MCF 10A (cell line): ENCODE measurements at regions not wholly inside any gene's neighbourhood (a gene's known extent, or its start where the extent isn't known, plus 50 kb on each side); places are given as distances from the start of the nearest gene placed in this dataset.

Source experiments
- BruUV-seq: library from RNA; stranded (reverse); fragments of 400-500 nt; replicated peaks from 2 replicates; lab custom pipeline; 2021; lab: Mats Ljungman, UMichigan
- CTCF ChIA-PET: fragments of 300-600 bp; sonication (Branson Sonifier 250); formaldehyde crosslinking; extraction: SDS; loops from one replicate; lab custom pipeline; 2021; ENCODE audit warnings: antibody characterized with exemption, inconsistent platforms; lab: Yijun Ruan, JAX
- POLR2A ChIA-PET: fragments of 300-600, 350-650 bp; sonication (Branson Sonifier 250); formaldehyde crosslinking; extraction: SDS; loops from one replicate; lab custom pipeline; 2020; ENCODE audit warnings: antibody characterized with exemption, inconsistent platforms; lab: Yijun Ruan, JAX
- DNase-seq: peaks from one replicate; pipeline ENCODE4 v3.0.0-alpha.2; 2018; ENCODE audit not compliant: unreplicated experiment
- H3K27ac Mint-ChIP-seq: one replicate; pipeline ENCODE4 v1.8.0; 2022; ENCODE audit warnings: mild to moderate bottlenecking, low read depth, mixed read lengths; ENCODE audit not compliant: unreplicated experiment
- H3K27me3 Mint-ChIP-seq: one replicate; pipeline ENCODE4 v1.8.0; 2022; ENCODE audit warnings: mixed read lengths; ENCODE audit not compliant: insufficient read depth, unreplicated experiment
- H3K36me3 Mint-ChIP-seq: one replicate; pipeline ENCODE4 v1.8.0; 2022; ENCODE audit warnings: mild to moderate bottlenecking, moderate library complexity, mixed read lengths; ENCODE audit not compliant: insufficient read depth, unreplicated experiment
- H3K4me1 Mint-ChIP-seq: one replicate; pipeline ENCODE4 v1.8.0; 2022; ENCODE audit warnings: mixed read lengths; ENCODE audit not compliant: insufficient read depth, unreplicated experiment
- H3K4me3 Mint-ChIP-seq: one replicate; pipeline ENCODE4 v1.8.0; 2022; ENCODE audit warnings: mild to moderate bottlenecking, moderate library complexity, mixed read lengths; ENCODE audit not compliant: unreplicated experiment
- H3K9me3 Mint-ChIP-seq: one replicate; pipeline ENCODE4 v1.8.0; 2022; ENCODE audit warnings: mixed read lengths; ENCODE audit not compliant: unreplicated experiment
- CTCF ChIP-seq: fragments of 200-600 bp; IDR thresholded peaks from one replicate; pipeline ENCODE4 v1.8.0; 2022; ENCODE audit warnings: antibody characterized with exemption, mild to moderate bottlenecking; ENCODE audit not compliant: unreplicated experiment
- intact Hi-C: fragments of 100-400 bp; cut with micrococcal nuclease; formaldehyde crosslinking; loops from 2 replicates; pipeline ENCODE4 v1.14.1; 2022

DNA sequence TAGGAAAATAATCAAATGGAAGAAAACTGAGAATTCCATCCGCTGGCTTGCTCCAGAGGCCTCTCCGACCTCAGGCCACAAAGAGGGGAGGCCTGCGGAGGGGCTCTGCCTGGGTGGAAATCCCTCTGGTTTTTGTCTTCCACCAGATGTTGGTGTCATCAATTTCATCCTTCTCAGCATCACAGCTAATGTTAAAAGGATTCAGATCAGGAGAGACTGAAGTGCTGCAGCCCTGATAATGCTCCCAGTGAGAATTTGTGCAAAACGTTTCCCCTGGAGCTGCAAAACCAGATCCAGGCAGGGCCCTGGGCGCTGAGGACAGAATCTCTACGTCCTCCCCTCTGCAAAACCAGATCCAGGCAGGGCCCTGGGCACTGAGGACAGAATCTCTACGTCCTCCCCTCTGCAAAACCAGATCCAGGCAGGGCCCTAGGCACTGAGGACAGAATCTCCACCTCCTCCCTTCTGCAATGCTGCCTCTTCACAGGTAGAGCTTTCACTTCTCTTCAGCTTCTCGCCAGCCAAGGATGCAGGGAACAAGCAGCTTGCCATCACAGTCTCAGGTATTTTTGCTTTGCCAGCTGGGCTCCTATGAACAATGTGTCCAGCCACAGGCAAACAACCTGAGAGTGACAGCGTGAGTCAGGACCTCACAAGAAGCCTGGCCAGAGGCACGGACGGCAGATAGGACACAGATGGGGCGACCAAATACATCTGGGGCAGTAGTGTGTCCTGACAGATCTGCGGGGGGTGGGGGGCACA is 81.2 kb downstream of the TMEM18 start:
- CTCF ChIA-PET: no interaction called here
- POLR2A ChIA-PET: interaction anchor here (0.7 kb wide), 1 partner anchor 41 kb away, joined by 3 read pairs; no protein-coding TSS in a partner anchor
- Mint-ChIP-seq H3K4me3 (no peak overlapping the region), H3K27me3 (no peaks in the 10 kb centered on the region), H3K27ac (no peak overlapping the region), H3K4me1 (no peaks in the 10 kb centered on the region), H3K9me3 (no peaks in the 10 kb centered on the region), H3K36me3 (peaks cover 8% of the 10 kb centered on the region)
- TF ChIP-seq CTCF: no peak
- intact Hi-C loops: no loop called here
- no peak for DNase-seq
- BruUV-seq: no TSS peak

GRCh38 chr2:595141-595815 is 81.9 kb downstream of the TMEM18 start:
- Mint-ChIP-seq H3K27me3 (no peaks in the 10 kb centered on the region), H3K9me3 (no peaks in the 10 kb centered on the region), H3K4me3 (no peak overlapping the region), H3K27ac (no peak overlapping the region), H3K36me3 (peaks cover 8% of the 10 kb centered on the region), H3K4me1 (no peaks in the 10 kb centered on the region)
- no peak for TF ChIP-seq CTCF
- POLR2A ChIA-PET: no interaction called here
- BruUV-seq: no TSS peak
- no peak for DNase-seq
- CTCF ChIA-PET: no interaction called here
- intact Hi-C loops: no loop called here

- no peaks in the 10 kb centered on the region for H3K9me3 Mint-ChIP-seq
- no peaks in the 10 kb centered on the region for H3K27me3 Mint-ChIP-seq
- no peak overlapping the region for H3K27ac Mint-ChIP-seq
- H3K4me3 Mint-ChIP-seq: no peak overlapping the region
- H3K36me3 Mint-ChIP-seq: peaks cover 8% of the 10 kb centered on the region
- peaks cover 8% of the 10 kb centered on the region for H3K4me1 Mint-ChIP-seq
- no peak for TF ChIP-seq CTCF
- CTCF ChIA-PET: no interaction called here
- no peak for DNase-seq
- POLR2A ChIA-PET: no interaction called here
- intact Hi-C loops: no loop called here
- no TSS peak for BruUV-seq
Measured at GRCh38 chr2:594297-594949, 82.8 kb downstream of the TMEM18 start.

DNA sequence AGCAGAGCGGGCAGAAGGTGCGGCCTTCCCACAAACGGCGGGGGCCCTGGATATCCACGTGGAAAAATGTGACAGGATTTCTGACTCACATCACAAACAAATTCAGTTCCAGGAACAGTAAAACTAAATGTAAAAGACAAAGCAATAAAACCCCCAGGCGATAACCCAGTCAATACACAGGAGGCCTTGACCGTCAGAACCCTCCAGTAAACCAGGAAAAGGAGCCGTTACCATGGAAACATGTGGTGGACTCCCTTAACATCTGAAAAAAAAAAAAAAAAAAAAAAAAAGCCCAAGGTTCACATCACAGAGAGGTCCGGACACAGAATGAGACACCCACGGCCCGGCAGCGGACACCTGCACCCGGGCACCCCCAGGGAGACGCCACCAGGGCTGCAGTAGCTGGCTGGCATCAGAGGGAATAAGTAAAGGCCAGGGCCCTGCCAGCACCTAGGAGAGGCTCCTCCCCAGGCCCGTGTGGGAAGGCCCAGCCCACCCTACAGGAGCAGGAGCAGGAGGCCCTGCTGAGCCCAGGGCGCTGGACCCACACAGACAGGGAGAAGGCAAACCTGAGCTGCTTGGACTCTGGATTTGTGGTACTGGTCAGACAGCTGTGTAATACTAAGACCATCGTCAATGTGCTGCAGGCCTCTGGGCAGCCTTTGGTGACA is 83.7 kb downstream of the TMEM18 start:
- POLR2A ChIA-PET: no interaction called here

More for the DNA sequence above, 83.7 kb downstream of the TMEM18 start:
- no peak for DNase-seq
- no peaks in the 10 kb centered on the region for H3K27me3 Mint-ChIP-seq
- no TSS peak for BruUV-seq
- no peak overlapping the region for H3K4me3 Mint-ChIP-seq
- TF ChIP-seq CTCF: no peak
- intact Hi-C loops: no loop called here
- H3K36me3 Mint-ChIP-seq: peaks cover 8% of the 10 kb centered on the region
- peaks cover 15% of the 10 kb centered on the region for H3K4me1 Mint-ChIP-seq
- no peaks in the 10 kb centered on the region for H3K9me3 Mint-ChIP-seq
- CTCF ChIA-PET: no interaction called here
- H3K27ac Mint-ChIP-seq: no peak overlapping the region
